A673 (cell line): ENCODE measurements at regions not wholly inside any gene's neighbourhood (a gene's known extent, or its start where the extent isn't known, plus 50 kb on each side); places are given as distances from the start of the nearest gene placed in this dataset.

Experiments used
- BruUV-seq: library from RNA; stranded (reverse); fragments of 400-500 nt; replicated peaks from 2 replicates; lab custom pipeline; 2021; lab: Mats Ljungman, UMichigan
- CTCF ChIA-PET: fragments of 300-600 bp; sonication (Branson Sonifier 250); formaldehyde crosslinking; loops from one replicate; lab custom pipeline; 2022; ENCODE audit warnings: antibody characterized with exemption; lab: Charles Lee
- POLR2A ChIA-PET: fragments of 300-600 bp; sonication (Branson Sonifier 250); formaldehyde crosslinking; loops from one replicate; lab custom pipeline; 2022; ENCODE audit warnings: antibody characterized with exemption; ENCODE audit not compliant: low non-redundant PET; lab: Charles Lee
- DNase-seq: peaks from one replicate; pipeline ENCODE4 v3.0.0-alpha.2; 2015; ENCODE audit warnings: low spot score
- H3K27ac ChIP-seq: fragments of 200-600 bp; sonication (generic); 2 replicates; pipeline ENCODE4 v1.5.1; 2016; ENCODE audit warnings: mixed run types, low read depth, mild to moderate bottlenecking, mixed read lengths, antibody characterized with exemption, low read length; ENCODE audit not compliant: poor library complexity, severe bottlenecking
- H3K27me3 ChIP-seq: fragments of 200-600 bp; sonication (generic); replicated peaks from 2 replicates; pipeline ENCODE4 v1.6.1; 2017; ENCODE audit warnings: mixed run types, low read depth, mild to moderate bottlenecking, mixed read lengths, antibody characterized with exemption, low read length; ENCODE audit not compliant: insufficient read depth, poor library complexity
- H3K36me3 ChIP-seq: fragments of 200-600 bp; sonication (generic); 2 replicates; pipeline ENCODE4 v1.6.1; 2016; ENCODE audit warnings: mixed run types, mild to moderate bottlenecking, mixed read lengths, antibody characterized with exemption, low read length; ENCODE audit not compliant: insufficient read depth, poor library complexity, severe bottlenecking
- H3K4me1 ChIP-seq: fragments of 200-600 bp; sonication (generic); 2 replicates; pipeline ENCODE4 v1.6.1; 2017; ENCODE audit warnings: mixed run types, mild to moderate bottlenecking, mixed read lengths, antibody characterized with exemption, low read length; ENCODE audit not compliant: insufficient read depth, poor library complexity, severe bottlenecking
- H3K4me3 ChIP-seq: fragments of 200-600 bp; sonication (generic); 2 replicates; pipeline ENCODE4 v1.5.1; 2016; ENCODE audit warnings: low read depth, mixed run types, mild to moderate bottlenecking, mixed read lengths, low read length; ENCODE audit not compliant: poor library complexity, severe bottlenecking
- H3K9me3 ChIP-seq: fragments of 200-600 bp; sonication (generic); 2 replicates; pipeline ENCODE4 v1.6.1; 2016; ENCODE audit warnings: mixed run types, low read depth, mild to moderate bottlenecking, mixed read lengths, antibody characterized with exemption, low read length; ENCODE audit not compliant: poor library complexity, severe bottlenecking
- EZH2 ChIP-seq: fragments of 200-600 bp; sonication (generic); IDR thresholded peaks from 2 replicates; pipeline ENCODE4 v1.6.1; 2017; ENCODE audit warnings: borderline replicate concordance, low read depth, mild to moderate bottlenecking, mixed read lengths, antibody characterized with exemption, low read length; ENCODE audit not compliant: poor library complexity, severe bottlenecking
- intact Hi-C: fragments of 100-400 bp; cut with micrococcal nuclease; formaldehyde crosslinking; loops from one replicate; pipeline ENCODE4 v1.10.0; 2022; ENCODE audit not compliant: unreplicated experiment
- TF ChIP-seq, protein P1 (sequence below): fragments of 300-800, 200-600 bp; sonication (generic); conservative IDR thresholded peaks from 2 replicates; pipeline ENCODE4 v1.5.1; 2017; ENCODE audit warnings: low read depth, mild to moderate bottlenecking, antibody characterized with exemption, low read length, moderate library complexity, mixed read lengths

DNA sequence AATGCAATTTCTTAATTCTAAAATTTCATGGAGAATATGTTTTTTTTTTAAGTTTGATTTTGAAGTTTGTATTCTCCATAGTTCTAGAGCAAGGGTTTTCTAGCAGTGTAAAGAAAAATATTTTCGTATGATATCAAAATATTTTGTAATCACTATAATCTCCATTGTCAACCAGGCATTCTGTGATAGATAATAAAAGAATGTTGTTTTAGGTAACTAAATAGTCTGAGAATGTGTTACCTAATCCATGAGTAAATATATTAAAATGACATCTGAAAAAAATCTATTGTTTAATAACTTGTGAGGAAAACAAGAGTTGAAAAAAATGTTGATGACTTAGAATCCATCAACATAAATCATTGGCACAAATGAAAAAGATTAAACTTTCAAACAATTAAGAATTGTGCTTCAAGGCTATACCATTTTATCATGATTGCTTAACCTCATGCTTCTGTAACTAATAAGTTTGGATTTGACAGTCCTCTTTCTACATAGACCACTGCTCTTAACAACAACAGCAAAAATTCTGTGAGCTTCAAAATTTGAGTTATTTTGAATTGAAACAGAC, 2211.8 kb downstream of the LRRC4C start:
- ChIA-PET CTCF (no interaction called here), POLR2A (no interaction called here)
- H3K9me3 ChIP-seq, result peaks cover 15% of the 10 kb centered on the region
- H3K36me3 ChIP-seq, result no peaks in the 10 kb centered on the region
- H3K4me3 ChIP-seq, result no peak overlapping the region
- H3K27ac ChIP-seq, result no peak overlapping the region
- no TSS peak for BruUV-seq
- no peaks in the 10 kb centered on the region for H3K27me3 ChIP-seq
- no peak for DNase-seq
- intact Hi-C loops, result no loop called here
- TF ChIP-seq EZH2, result no peak
- TF ChIP-seq, protein P1, sequence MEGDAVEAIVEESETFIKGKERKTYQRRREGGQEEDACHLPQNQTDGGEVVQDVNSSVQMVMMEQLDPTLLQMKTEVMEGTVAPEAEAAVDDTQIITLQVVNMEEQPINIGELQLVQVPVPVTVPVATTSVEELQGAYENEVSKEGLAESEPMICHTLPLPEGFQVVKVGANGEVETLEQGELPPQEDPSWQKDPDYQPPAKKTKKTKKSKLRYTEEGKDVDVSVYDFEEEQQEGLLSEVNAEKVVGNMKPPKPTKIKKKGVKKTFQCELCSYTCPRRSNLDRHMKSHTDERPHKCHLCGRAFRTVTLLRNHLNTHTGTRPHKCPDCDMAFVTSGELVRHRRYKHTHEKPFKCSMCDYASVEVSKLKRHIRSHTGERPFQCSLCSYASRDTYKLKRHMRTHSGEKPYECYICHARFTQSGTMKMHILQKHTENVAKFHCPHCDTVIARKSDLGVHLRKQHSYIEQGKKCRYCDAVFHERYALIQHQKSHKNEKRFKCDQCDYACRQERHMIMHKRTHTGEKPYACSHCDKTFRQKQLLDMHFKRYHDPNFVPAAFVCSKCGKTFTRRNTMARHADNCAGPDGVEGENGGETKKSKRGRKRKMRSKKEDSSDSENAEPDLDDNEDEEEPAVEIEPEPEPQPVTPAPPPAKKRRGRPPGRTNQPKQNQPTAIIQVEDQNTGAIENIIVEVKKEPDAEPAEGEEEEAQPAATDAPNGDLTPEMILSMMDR, result no peak
- no peaks in the 10 kb centered on the region for H3K4me1 ChIP-seq

DNA sequence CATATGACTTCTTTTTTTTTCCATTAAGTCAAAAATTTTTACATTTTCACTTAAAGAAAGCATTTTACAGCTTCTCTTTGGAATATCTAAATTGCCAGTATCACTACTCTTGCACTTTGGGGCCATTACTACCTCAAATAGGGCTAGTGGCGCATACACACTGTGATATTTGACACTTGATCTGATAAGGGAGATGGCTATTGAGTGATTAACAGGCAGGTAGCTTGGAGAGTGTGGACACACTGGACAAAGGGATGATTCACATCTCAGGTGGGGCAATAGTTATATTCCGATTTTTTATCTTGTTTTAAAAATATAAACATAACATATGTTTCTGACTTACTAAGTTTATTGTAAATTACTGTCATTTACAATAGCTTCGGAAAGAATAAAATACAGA, 2219.9 kb downstream of the LRRC4C start:
- intact Hi-C loops, result no loop called here
- no TSS peak for BruUV-seq
- H3K27me3 ChIP-seq, result no peaks in the 10 kb centered on the region
- CTCF ChIA-PET, result no interaction called here
- TF ChIP-seq, protein P1, result no peak
- TF ChIP-seq EZH2, result no peak
- no peak overlapping the region for H3K27ac ChIP-seq
- no peaks in the 10 kb centered on the region for H3K4me1 ChIP-seq
- H3K9me3 ChIP-seq, result peaks cover 6% of the 10 kb centered on the region
- DNase-seq, result no peak
- POLR2A ChIA-PET, result no interaction called here
- H3K36me3 ChIP-seq, result no peaks in the 10 kb centered on the region
- H3K4me3 ChIP-seq, result no peak overlapping the region

DNA sequence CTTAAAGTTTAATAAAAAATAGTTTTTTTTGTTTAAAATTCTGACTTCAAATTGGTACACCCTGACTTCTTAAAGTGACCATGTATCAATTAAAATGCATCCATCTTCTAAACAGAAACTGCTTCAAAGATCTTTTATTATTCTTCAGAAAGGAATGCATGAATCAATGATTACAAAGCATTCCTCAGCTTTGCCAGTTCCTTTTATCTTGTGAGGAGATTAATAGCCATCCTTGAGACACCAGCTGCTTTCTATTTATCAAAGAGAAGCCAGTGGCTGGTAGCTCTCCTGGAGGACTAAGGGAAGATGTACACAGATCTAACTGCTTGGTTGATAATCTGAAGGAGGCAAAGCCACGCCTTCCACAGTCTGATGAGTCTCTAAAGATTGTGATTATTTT, 2222.5 kb downstream of the LRRC4C start:
- TF ChIP-seq EZH2, result no peak
- TF ChIP-seq, protein P1, result no peak
- peak; percentile 68 for DNase-seq
- ChIA-PET CTCF (no interaction called here), POLR2A (no interaction called here)
- Histone ChIP-seq H3K27ac (no peak overlapping the region), H3K27me3 (no peaks in the 10 kb centered on the region), H3K36me3 (no peaks in the 10 kb centered on the region), H3K4me1 (no peaks in the 10 kb centered on the region), H3K9me3 (peaks cover 12% of the 10 kb centered on the region), H3K4me3 (no peak overlapping the region)
- intact Hi-C loops, result no loop called here
- no TSS peak for BruUV-seq
